ENCODE measurements at regions not wholly inside any gene's neighbourhood (a gene's known extent, or its start where the extent isn't known, plus 50 kb on each side); places are given as distances from the start of the nearest gene placed in this dataset.

- no peak overlapping the region for H3K4me3 ChIP-seq
- TF ChIP-seq EP300 (IDR thresholded peaks at IDR 0.05) (no peak), CTCF (IDR thresholded peaks at IDR 0.05) (no peak), POLR2A (IDR thresholded peaks at IDR 0.05) (no peak)
- no peak overlapping the region for H3K27ac ChIP-seq
- WGBS, 3 donors, result 52 to 56% (median 56%) methylated on average over 1 of the region's 1 CpG
- no peaks in the 10 kb centered on the region for H3K27me3 ChIP-seq
- no peak for DNase-seq
- H3K9me3 ChIP-seq, result no peaks in the 10 kb centered on the region
- H3K4me1 ChIP-seq (ENCODE audit: insufficient read depth), result no peaks in the 10 kb centered on the region
- intact Hi-C loops (cut with DNase I), result no loop called here
- H3K36me3 ChIP-seq, result no peaks in the 10 kb centered on the region
Observed at GRCh38 chr14:44795725-44796124, 166.0 kb downstream of the KLHL28 start.

DNA sequence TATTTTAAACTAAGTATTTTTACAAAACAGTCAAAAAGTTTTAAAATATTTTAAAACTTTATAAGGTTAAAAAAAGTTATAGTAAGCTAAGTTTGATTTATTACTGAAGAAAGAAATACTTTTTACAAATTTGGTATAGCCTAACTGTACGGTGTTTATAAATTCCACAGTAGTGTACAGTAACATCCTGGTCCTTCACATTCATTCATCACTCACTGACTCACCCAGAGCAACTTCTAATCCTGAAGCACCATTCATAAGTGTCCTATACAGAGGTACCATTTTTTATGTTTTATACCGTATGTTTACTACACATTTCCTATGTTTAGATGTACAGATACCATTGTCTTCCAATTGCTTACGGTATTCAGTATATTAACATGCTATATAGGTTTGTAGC is 170.0 kb downstream of the KLHL28 start:
- no peaks in the 10 kb centered on the region for H3K36me3 ChIP-seq
- WGBS, 3 donors, result 68 to 72% (median 72%) methylated on average over 3 of the region's 3 CpGs
- H3K4me1 ChIP-seq (ENCODE audit: insufficient read depth), result no peaks in the 10 kb centered on the region
- H3K27ac ChIP-seq, result no peak overlapping the region
- no peak overlapping the region for H3K4me3 ChIP-seq
- TF ChIP-seq POLR2A (IDR thresholded peaks at IDR 0.05) (no peak), CTCF (IDR thresholded peaks at IDR 0.05) (no peak), EP300 (IDR thresholded peaks at IDR 0.05) (no peak)
- DNase-seq, result no peak
- no peaks in the 10 kb centered on the region for H3K9me3 ChIP-seq
- no peaks in the 10 kb centered on the region for H3K27me3 ChIP-seq
- intact Hi-C loops (cut with DNase I), result no loop called here

DNA sequence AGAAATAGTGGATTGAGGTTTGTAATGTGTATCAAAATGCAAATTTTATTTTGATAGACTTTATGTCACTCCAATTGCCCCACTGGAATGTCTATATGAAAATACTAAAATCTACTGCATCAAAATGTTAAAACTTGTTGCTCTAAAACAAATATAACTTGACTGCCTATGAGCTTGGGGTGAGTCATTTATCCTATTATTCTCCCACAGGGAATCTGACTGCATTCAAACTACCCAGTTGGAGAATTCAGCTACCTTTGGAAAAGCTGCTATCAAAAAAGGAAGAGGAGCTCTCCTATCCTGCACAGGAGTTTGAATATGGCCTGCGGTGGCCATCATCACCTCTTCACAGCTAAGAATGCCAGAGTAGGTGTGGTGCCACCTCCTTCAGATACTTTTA is 173.1 kb downstream of the KLHL28 start:
- no peak for DNase-seq
- Histone ChIP-seq H3K27ac (no peak overlapping the region), H3K4me3 (no peak overlapping the region), H3K9me3 (no peaks in the 10 kb centered on the region), H3K4me1 (ENCODE audit: insufficient read depth) (no peaks in the 10 kb centered on the region), H3K36me3 (no peaks in the 10 kb centered on the region), H3K27me3 (no peaks in the 10 kb centered on the region)
- intact Hi-C loops (cut with DNase I), result no loop called here
- TF ChIP-seq EP300 (IDR thresholded peaks at IDR 0.05) (no peak), CTCF (IDR thresholded peaks at IDR 0.05) (no peak), POLR2A (IDR thresholded peaks at IDR 0.05) (no peak)
- WGBS, 3 donors, result 95 to 97% (median 95%) methylated on average over 1 of the region's 1 CpG

GRCh38 chr14:44785096-44785495 is 176.7 kb downstream of the KLHL28 start:
- Histone ChIP-seq H3K9me3 (no peaks in the 10 kb centered on the region), H3K27ac (no peak overlapping the region), H3K4me3 (no peak overlapping the region), H3K27me3 (no peaks in the 10 kb centered on the region), H3K4me1 (ENCODE audit: insufficient read depth) (no peaks in the 10 kb centered on the region), H3K36me3 (no peaks in the 10 kb centered on the region)
- 76 to 84% (median 80%) methylated on average over 3 of the region's 3 CpGs for WGBS, 3 donors
- TF ChIP-seq POLR2A (IDR thresholded peaks at IDR 0.05) (no peak), CTCF (IDR thresholded peaks at IDR 0.05) (no peak), EP300 (IDR thresholded peaks at IDR 0.05) (no peak)
- DNase-seq, result no peak
- intact Hi-C loops (cut with DNase I), result no loop called here

- H3K4me3 ChIP-seq, result no peak overlapping the region
- no peaks in the 10 kb centered on the region for H3K36me3 ChIP-seq
- H3K9me3 ChIP-seq, result no peaks in the 10 kb centered on the region
- intact Hi-C loops (cut with DNase I), result no loop called here
- TF ChIP-seq POLR2A (IDR thresholded peaks at IDR 0.05) (no peak), CTCF (IDR thresholded peaks at IDR 0.05) (no peak), EP300 (IDR thresholded peaks at IDR 0.05) (no peak)
- no peak overlapping the region for H3K27ac ChIP-seq
- DNase-seq, result no peak
- H3K4me1 ChIP-seq (ENCODE audit: insufficient read depth), result no peaks in the 10 kb centered on the region
- H3K27me3 ChIP-seq, result no peaks in the 10 kb centered on the region
Observed at GRCh38 chr14:44783901-44784300, 177.8 kb downstream of the KLHL28 start.

Data from ovary (tissue), 7 donors.